WI38 (cell line): ENCODE measurements at regions not wholly inside any gene's neighbourhood (a gene's known extent, or its start where the extent isn't known, plus 50 kb on each side); places are given as distances from the start of the nearest gene placed in this dataset.
"Not testable (repeated sequence)": the region's sequence is repeated elsewhere in the genome, so short reads cannot be mapped to it uniquely, and the experiment has no call there.

Experiments
- H3K4me3 ChIP-seq: 2 replicates; pipeline ENCODE4 v1.5.1; 2011; ENCODE audit warnings: low read depth, mild to moderate bottlenecking, control low read depth, low read length
- TF ChIP-seq, protein P1 (sequence below): IDR thresholded peaks from 2 replicates; pipeline ENCODE4 v1.5.1; 2012; ENCODE audit warnings: low read depth, mild to moderate bottlenecking, control low read depth, low read length

DNA sequence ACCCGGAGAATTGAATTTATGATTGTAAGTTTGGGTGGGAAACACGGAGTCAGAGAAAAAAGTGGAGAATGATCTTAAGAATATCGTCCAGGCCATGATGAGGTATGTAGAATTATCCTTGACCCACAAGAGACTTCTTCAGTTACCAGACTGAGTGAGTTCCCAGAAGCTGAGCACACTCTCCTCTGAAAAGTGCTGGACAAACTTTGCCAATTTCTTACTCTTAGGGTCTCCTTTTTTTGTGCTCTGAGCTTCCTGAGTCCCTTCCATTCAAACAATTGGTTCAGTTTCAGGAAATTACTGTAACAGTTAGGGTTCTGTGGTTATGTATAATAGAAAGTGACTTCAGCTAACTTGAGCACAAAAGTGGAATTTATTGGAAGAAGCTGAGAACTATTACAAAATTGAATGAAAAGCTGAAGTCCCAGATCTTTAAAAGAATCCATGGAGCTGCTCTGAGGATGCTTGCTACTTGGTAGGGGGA, 50.6 kb upstream of the EHBP1 start:
- TF ChIP-seq, protein P1, sequence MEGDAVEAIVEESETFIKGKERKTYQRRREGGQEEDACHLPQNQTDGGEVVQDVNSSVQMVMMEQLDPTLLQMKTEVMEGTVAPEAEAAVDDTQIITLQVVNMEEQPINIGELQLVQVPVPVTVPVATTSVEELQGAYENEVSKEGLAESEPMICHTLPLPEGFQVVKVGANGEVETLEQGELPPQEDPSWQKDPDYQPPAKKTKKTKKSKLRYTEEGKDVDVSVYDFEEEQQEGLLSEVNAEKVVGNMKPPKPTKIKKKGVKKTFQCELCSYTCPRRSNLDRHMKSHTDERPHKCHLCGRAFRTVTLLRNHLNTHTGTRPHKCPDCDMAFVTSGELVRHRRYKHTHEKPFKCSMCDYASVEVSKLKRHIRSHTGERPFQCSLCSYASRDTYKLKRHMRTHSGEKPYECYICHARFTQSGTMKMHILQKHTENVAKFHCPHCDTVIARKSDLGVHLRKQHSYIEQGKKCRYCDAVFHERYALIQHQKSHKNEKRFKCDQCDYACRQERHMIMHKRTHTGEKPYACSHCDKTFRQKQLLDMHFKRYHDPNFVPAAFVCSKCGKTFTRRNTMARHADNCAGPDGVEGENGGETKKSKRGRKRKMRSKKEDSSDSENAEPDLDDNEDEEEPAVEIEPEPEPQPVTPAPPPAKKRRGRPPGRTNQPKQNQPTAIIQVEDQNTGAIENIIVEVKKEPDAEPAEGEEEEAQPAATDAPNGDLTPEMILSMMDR: no peak

DNA sequence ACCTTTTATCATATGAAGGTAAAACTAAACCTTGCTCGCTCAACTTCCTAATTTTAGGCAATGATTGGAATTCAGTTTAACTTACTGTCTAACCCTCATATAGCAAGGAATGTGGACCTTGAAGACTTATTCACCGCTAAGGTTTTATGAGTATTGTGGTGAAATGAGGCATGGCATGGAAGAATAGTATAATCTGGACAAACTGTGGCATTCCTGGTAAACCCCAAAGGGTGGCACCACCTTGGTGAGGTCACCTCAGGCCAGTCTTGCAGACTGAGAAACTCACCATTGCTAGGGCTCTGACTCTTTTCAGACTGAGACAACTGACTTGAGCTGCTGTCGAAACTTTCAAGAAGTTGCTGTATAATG, 51.1 kb upstream of the EHBP1 start:
- TF ChIP-seq, protein P1: no peak
- H3K4me3 ChIP-seq: no peak overlapping the region

More for the DNA sequence above, 50.6 kb upstream of the EHBP1 start:
- no peak overlapping the region for H3K4me3 ChIP-seq

DNA sequence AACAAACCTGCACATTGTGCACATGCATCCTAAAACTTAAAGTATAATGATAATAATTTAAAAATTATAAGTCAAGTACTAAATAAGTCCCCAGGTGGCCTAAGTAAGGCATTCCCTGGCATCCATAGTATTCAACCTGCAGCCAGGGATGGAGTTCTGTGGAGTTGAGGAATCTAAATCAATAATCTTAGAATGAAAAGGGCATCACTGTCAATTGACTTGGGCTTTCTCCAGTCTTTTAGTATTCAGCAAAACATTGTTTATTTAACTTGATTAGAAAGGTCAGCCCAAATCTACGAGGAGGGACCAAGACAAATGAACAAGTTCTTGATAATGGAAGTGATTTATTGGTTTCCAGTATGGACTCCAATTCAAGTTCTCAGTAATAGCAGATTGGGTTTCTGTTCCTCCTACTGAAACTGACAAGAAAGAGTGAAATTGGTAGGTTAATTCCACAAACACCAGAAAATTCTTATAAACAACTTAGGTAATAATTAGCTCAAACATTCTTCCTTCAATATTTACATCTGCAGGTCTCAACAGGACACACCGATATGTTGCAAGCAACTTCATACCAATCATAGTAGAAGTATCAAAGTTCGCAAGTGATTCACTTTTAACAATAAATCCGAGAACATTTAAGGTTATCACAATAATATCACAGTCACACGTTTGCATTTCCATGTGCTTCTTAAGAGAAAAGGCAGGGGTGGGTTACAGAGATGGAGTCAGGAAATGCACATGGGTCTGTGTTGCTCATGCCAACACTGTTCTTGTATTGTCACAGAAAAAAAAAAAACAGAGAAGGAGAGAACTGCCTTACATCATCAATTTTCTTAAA, 51.7 kb upstream of the EHBP1 start:
- no peak overlapping the region for H3K4me3 ChIP-seq

DNA sequence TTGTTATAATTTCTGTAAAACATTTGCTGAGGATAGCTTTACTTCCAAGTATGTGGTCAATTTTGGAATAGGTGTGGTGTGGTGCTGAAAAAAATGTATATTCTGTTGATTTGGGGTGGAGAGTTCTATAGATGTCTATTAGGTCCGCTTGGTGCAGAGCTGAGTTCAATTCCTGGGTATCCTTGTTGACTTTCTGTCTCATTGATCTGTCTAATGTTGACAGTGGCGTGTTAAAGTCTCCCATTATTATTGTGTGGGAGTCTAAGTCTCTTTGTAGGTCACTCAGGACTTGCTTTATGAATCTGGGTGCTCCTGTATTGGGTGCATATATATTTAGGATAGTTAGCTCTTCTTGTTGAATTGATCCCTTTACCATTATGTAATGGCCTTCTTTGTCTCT, 56.4 kb upstream of the EHBP1 start:
- not testable (repeated sequence) for H3K4me3 ChIP-seq

More for the DNA sequence above, 51.7 kb upstream of the EHBP1 start:
- TF ChIP-seq, protein P1: no peak

DNA sequence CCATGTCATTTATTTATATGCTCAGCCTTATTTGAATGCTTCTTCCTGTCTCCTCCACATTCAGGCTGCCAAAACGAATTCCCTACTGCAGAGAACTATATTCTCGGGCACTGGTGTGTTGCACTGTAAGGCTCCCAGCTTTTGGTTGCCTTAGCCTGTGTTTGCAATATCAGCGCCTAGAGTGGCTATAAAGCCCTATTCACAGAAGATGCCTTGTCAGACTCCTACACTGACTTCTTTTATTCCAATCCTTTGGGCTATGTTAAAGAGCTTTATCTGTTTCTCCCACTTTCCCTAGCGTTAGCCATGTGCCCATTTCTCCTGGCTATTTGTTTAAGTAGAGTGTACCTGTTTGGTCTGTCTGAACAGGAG, 62.4 kb upstream of the EHBP1 start:
- TF ChIP-seq, protein P1: no peak
- no peak overlapping the region for H3K4me3 ChIP-seq

DNA sequence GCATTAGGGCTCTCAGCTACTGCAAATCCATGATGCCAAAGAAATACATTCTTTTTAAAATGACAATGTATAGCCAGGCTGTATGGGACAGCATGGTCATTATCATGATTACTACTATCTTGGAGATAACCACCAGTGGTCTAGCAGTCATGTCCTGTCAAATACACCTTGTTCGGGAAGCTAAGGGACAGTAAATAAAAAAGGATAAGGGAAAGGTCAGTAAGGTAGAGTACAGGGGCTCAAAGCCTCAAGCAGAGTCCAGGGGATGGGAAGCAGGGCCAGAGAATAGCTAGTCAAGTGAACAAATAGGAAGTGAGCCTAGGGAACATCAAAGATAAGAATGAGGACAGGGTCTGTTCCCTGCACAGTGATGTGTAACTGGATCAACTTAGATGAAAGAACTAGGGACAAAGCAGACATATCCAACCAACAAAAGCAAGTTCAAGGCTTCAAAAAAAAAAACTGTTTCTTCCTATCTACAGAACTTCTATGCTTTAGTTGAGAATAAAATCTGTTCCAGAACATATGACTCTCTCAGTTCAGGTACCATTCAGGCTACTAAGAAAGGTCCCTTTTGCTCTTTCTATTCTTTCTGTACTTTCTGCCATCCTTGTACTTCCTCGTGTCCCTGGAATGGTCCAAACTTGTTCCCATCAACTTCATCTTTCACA, 62.9 kb upstream of the EHBP1 start:
- H3K4me3 ChIP-seq: no peak overlapping the region
- TF ChIP-seq, protein P1: no peak

DNA sequence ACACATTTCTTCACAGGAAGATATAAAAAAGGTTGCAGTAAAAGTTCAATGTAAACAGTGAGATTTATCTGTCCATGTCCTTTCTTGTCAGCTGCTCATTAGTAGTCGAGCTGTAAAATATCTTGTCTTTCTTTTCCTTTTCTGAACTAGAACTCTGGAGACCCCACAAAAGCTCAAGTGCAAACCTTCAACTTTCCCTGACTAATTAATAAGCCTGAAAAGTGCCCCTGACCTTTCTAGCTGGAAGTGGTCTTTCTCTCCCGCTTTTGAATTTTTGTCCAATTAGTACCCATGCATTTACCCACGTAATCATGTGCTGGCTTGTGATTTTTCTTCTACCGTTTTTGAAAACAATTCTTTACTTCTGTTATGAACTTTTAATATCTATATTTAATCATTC, 63.6 kb upstream of the EHBP1 start:
- TF ChIP-seq, protein P1: no peak
- no peak overlapping the region for H3K4me3 ChIP-seq
